Bronchial epithelial cell (primary cell): ENCODE measurements at regions not wholly inside any gene's neighbourhood (a gene's known extent, or its start where the extent isn't known, plus 50 kb on each side); places are given as distances from the start of the nearest gene placed in this dataset.

ENCODE experiments used
- DNase-seq: peaks from one replicate; pipeline ENCODE4 v3.0.0-alpha.2; 2010; ENCODE audit warnings: low read depth
- FAIRE-seq: peaks from 2 replicates; lab custom pipeline; 2011; peaks lifted over from hg19 to GRCh38; lab: Jason Lieb, UNC
- H3K27me3 ChIP-seq: 2 replicates; pipeline ENCODE4 v1.5.1; 2011; ENCODE audit warnings: low read length; ENCODE audit not compliant: control insufficient read depth, insufficient read depth
- H3K36me3 ChIP-seq: 2 replicates; pipeline ENCODE4 v1.5.1; 2011; ENCODE audit warnings: low read length; ENCODE audit not compliant: control insufficient read depth, insufficient read depth
- H3K4me3 ChIP-seq: 2 replicates; pipeline ENCODE4 v1.5.1; 2011; ENCODE audit warnings: mild to moderate bottlenecking, low read depth, low read length, control low read depth
- TF ChIP-seq, protein P1 (sequence below): IDR thresholded peaks from 2 replicates; pipeline ENCODE4 v1.5.1; 2011; ENCODE audit warnings: mild to moderate bottlenecking, moderate library complexity, low read length, control low read depth, inconsistent platforms; ENCODE audit not compliant: insufficient read depth, severe bottlenecking

- no peak for DNase-seq
- H3K4me3 ChIP-seq: no peak overlapping the region
- H3K27me3 ChIP-seq: no peaks in the 10 kb centered on the region
- TF ChIP-seq, protein P1, sequence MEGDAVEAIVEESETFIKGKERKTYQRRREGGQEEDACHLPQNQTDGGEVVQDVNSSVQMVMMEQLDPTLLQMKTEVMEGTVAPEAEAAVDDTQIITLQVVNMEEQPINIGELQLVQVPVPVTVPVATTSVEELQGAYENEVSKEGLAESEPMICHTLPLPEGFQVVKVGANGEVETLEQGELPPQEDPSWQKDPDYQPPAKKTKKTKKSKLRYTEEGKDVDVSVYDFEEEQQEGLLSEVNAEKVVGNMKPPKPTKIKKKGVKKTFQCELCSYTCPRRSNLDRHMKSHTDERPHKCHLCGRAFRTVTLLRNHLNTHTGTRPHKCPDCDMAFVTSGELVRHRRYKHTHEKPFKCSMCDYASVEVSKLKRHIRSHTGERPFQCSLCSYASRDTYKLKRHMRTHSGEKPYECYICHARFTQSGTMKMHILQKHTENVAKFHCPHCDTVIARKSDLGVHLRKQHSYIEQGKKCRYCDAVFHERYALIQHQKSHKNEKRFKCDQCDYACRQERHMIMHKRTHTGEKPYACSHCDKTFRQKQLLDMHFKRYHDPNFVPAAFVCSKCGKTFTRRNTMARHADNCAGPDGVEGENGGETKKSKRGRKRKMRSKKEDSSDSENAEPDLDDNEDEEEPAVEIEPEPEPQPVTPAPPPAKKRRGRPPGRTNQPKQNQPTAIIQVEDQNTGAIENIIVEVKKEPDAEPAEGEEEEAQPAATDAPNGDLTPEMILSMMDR: no peak
- FAIRE-seq: no peak
- H3K36me3 ChIP-seq: no peaks in the 10 kb centered on the region
These were observed 648.4 kb upstream of the HTR2C start for GRCh38 chrX:113935518-113935917.

- H3K27me3 ChIP-seq: no peaks in the 10 kb centered on the region
- TF ChIP-seq, protein P1: no peak
- H3K4me3 ChIP-seq: no peak overlapping the region
- DNase-seq (no peak), FAIRE-seq (no peak)
- H3K36me3 ChIP-seq: no peaks in the 10 kb centered on the region
These were observed 650.0 kb upstream of the HTR2C start for GRCh38 chrX:113933931-113934330.

GRCh38 chrX:113929004-113929403, 654.9 kb upstream of the HTR2C start:
- Histone ChIP-seq H3K4me3 (no peak overlapping the region), H3K27me3 (no peaks in the 10 kb centered on the region), H3K36me3 (no peaks in the 10 kb centered on the region)
- TF ChIP-seq, protein P1: peak; percentile 49
- peak; percentile 39 for DNase-seq
- no peak for FAIRE-seq

DNA sequence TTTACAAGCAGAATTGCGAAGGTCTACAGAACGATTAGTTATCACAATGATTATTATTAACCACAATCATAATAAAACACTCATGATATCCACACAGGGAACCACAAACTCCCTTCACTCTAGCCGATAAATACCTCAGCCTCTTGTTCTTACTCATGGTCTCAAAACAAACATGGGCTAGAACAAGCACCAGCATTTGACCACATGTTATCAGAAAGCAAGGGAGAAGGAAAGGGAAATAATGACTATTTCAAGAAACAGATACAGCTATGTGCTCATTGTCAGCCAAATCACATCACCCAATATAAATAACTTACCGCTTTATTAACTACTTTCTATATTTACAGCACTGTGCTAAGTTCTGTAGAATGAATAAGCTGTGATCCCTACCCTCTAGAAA, 663.2 kb upstream of the HTR2C start:
- Histone ChIP-seq H3K4me3 (no peak overlapping the region), H3K36me3 (no peaks in the 10 kb centered on the region), H3K27me3 (no peaks in the 10 kb centered on the region)
- FAIRE-seq: no peak
- DNase-seq: no peak
- TF ChIP-seq, protein P1: no peak

DNA sequence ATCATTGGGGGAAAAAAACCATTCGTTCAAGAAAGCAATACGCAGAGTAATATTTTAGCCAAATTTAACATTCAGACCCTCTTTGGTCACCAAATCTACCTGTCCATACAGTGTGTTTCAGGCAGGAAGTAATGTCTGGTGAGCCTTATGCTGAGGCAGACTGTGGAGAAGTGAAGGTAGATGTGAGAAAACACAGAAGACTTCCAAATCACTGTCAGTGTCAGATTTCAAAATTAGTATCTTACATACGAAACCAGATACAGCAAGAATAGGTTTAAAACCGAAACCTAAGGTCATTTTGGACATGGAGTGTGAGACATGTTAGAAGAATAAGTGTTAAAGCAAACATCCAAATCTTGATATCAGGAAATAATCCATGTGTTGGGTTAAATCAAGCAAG, 664.5 kb upstream of the HTR2C start:
- DNase-seq: no peak
- Histone ChIP-seq H3K27me3 (no peaks in the 10 kb centered on the region), H3K4me3 (no peak overlapping the region), H3K36me3 (no peaks in the 10 kb centered on the region)
- no peak for FAIRE-seq
- TF ChIP-seq, protein P1: no peak

- FAIRE-seq: no peak
- Histone ChIP-seq H3K27me3 (no peaks in the 10 kb centered on the region), H3K36me3 (no peaks in the 10 kb centered on the region), H3K4me3 (no peak overlapping the region)
- TF ChIP-seq, protein P1: no peak
- no peak for DNase-seq
These were observed 677.7 kb upstream of the HTR2C start for GRCh38 chrX:113906168-113906567.
